ENCODE measurements at regions not wholly inside any gene's neighbourhood (a gene's known extent, or its start where the extent isn't known, plus 50 kb on each side); places are given as distances from the start of the nearest gene placed in this dataset.

DNA sequence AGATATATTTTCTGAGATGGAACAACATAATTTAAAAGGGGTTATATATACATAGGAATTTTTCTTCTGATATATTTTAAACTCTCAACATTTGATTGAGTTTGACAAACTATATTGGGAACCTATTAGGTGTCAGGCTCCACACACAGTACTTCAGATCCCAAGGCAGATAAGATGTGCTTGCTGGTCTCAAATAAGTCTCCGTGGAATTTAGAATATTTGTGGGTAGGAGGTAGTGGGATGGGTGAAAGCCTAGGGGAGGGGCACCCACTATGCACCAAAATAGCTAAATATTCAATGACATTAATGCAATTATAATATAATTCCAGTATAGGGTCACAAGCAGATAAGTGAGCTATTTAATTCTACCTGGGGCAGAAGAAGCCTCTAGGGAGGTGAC lies 81.5 kb downstream of the ARL4A start:
- Histone ChIP-seq H2AFZ (ENCODE audit: low read length) (no peak overlapping the region), H3K4me1 (ENCODE audit: insufficient read depth, low read length, poor library complexity, severe bottlenecking) (no peaks in the 10 kb centered on the region), H3K4me2 (ENCODE audit: low read length) (no peak overlapping the region), H3K36me3 (ENCODE audit: insufficient read depth, low read length) (no peaks in the 10 kb centered on the region), H3K27ac (ENCODE audit: low read depth, low read length, poor library complexity, severe bottlenecking) (no peak overlapping the region), H3K4me3 (ENCODE audit: low read depth, low read length, poor library complexity, severe bottlenecking) (no peak overlapping the region), H4K20me1 (ENCODE audit: insufficient read depth, low read length) (no peaks in the 10 kb centered on the region), H3K9me3 (ENCODE audit: low read length) (no peaks in the 10 kb centered on the region), H3K9me2 (ENCODE audit: insufficient read depth, low read length) (no peaks in the 10 kb centered on the region), H3K79me2 (ENCODE audit: insufficient read depth, low read depth, low read length) (no peaks in the 10 kb centered on the region)
- intact Hi-C loops (cut with micrococcal nuclease; ENCODE audit: unreplicated experiment) = no loop called here
- BruUV-seq (replicated peaks) = no TSS peak
- POLR2A ChIA-PET = interaction anchor here (1.4 kb wide), 1 partner anchor 10 kb away, joined by 6 read pairs; no protein-coding TSS in a partner anchor
- CTCF ChIA-PET (ENCODE audit: unreplicated experiment) = no interaction called here
- TF ChIP-seq CTCF (conservative IDR thresholded peaks at IDR 0.05; ENCODE audit: low read length) = no peak
- TF ChIP-seq EZH2phosphoT487 (IDR thresholded peaks at IDR 0.05; ENCODE audit: borderline replicate concordance, low read depth, low read length) = no peak
- no peak for DNase-seq (ENCODE audit: low spot score)

DNA sequence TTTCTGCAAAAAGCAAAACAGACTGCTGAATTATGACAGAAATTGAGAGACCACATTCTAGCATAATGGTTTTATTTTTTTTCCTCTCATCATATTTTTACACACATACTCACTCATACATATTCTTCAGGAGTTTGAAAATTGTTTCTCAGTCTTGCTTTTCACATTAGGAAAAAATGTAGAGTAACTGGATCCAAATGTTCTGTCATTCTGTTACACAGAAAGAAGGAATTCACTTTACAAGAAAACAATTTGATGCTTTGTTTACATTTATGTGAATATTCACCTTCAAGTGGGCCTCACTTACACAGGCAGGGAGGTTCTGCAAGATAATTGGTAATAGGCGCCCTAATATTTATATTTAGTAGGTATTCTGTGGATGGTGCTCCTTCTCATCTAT lies 82.0 kb downstream of the ARL4A start:
- no TSS peak for BruUV-seq (replicated peaks)

More for the DNA sequence above, 82.0 kb downstream of the ARL4A start:
- H3K9me3 ChIP-seq (ENCODE audit: low read length) = no peaks in the 10 kb centered on the region
- H3K4me2 ChIP-seq (ENCODE audit: low read length) = no peak overlapping the region
- H3K4me3 ChIP-seq (ENCODE audit: low read depth, low read length, poor library complexity, severe bottlenecking) = no peak overlapping the region
- H3K27ac ChIP-seq (ENCODE audit: low read depth, low read length, poor library complexity, severe bottlenecking) = no peak overlapping the region
- no peak overlapping the region for H2AFZ ChIP-seq (ENCODE audit: low read length)
- CTCF ChIA-PET (ENCODE audit: unreplicated experiment) = no interaction called here
- no peak for DNase-seq (ENCODE audit: low spot score)
- intact Hi-C loops (cut with micrococcal nuclease; ENCODE audit: unreplicated experiment) = no loop called here
- no peaks in the 10 kb centered on the region for H3K4me1 ChIP-seq (ENCODE audit: insufficient read depth, low read length, poor library complexity, severe bottlenecking)
- no peaks in the 10 kb centered on the region for H3K9me2 ChIP-seq (ENCODE audit: insufficient read depth, low read length)
- TF ChIP-seq EZH2phosphoT487 (IDR thresholded peaks at IDR 0.05; ENCODE audit: borderline replicate concordance, low read depth, low read length) (no peak), CTCF (conservative IDR thresholded peaks at IDR 0.05; ENCODE audit: low read length) (no peak)
- no peaks in the 10 kb centered on the region for H3K36me3 ChIP-seq (ENCODE audit: insufficient read depth, low read length)
- H4K20me1 ChIP-seq (ENCODE audit: insufficient read depth, low read length) = no peaks in the 10 kb centered on the region
- POLR2A ChIA-PET = no interaction called here
- H3K79me2 ChIP-seq (ENCODE audit: insufficient read depth, low read depth, low read length) = no peaks in the 10 kb centered on the region

Data from OCI-LY7 (cell line).